ENCODE measurements at regions not wholly inside any gene's neighbourhood (a gene's known extent, or its start where the extent isn't known, plus 50 kb on each side); places are given as distances from the start of the nearest gene placed in this dataset.

Small RNA genes in the stretch of these regions (small RNA-seq; reads per million reads assigned to genes)
- 0 to 1.2 (median 0) reads per million in 3 experiments for gene RF00019
